ENCODE measurements at regions not wholly inside any gene's neighbourhood (a gene's known extent, or its start where the extent isn't known, plus 50 kb on each side); places are given as distances from the start of the nearest gene placed in this dataset.
"Not testable (repeated sequence)": the region's sequence is repeated elsewhere in the genome, so short reads cannot be mapped to it uniquely, and the experiment has no call there.

DNA sequence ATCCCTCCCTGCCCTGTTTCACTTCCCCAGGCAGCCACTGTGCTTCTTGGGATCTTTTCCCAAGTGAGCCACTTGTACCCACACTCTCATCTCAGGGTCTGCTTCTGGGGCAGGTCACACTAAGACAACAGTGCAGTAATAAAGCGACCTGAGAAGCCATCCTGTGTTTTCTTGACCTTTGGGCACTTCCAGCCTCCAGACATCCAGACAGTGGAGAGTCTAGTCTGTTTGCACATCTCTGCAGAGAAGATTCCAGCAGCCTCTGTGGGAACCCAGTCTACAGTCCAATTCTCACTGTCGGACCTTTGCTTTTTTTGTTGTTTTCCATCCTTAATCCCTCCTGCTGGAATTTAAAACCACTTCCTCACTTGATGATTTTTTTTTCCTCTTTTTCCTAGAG is 50.3 kb upstream of the ATP6AP2 start:
- no peak for FAIRE-seq
- DNase-seq (ENCODE audit: extremely low spot score, insufficient read length, low read depth): no peak

- DNase-seq (ENCODE audit: extremely low spot score, insufficient read length, low read depth): no peak
- no peak for FAIRE-seq
Observed at GRCh38 chrX:40527543-40527942, 53.2 kb upstream of the ATP6AP2 start.

DNA sequence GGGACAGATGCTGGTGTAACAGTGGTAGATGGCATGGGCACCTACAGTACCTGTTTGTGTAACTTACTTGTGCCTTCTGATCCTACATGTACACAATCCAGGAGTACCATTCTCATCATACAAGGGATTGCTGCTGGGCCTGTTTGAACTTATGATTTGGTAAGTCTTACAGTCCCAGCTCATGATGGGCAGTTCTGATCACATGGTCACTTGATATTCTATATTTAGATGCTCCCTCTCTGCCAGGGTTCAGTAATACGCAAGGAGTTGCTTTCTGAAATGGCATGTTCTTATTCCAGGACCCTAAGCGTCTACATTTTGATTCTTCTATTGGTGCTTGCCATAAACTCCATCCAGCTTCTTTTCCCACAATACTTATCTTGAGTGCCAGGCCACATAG is 54.4 kb upstream of the ATP6AP2 start:
- FAIRE-seq (no peak), DNase-seq (ENCODE audit: extremely low spot score, insufficient read length, low read depth) (no peak)

- not testable (repeated sequence) for FAIRE-seq; DNase-seq (ENCODE audit: extremely low spot score, insufficient read length, low read depth)
Observed at GRCh38 chrX:40525901-40526300, 54.9 kb upstream of the ATP6AP2 start.

DNA sequence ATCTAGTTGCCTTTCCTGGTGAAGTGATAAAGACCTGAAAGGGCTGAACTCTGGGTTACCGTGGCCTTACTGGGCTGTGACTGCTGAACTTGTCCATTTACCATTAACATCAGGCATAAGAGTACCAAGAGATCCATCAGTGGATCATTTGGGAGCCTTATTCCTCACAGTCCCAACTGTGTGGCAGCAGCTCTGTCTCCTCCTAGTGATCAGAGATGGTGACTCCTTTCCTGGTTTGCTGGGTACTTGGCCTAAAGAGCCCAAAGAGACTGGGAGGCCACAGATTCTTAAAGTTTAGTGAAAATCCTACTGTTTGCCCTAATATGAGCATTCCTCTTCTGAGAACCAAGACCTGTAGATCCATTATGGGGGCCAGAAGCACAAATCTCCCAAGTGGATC is 56.3 kb upstream of the ATP6AP2 start:
- DNase-seq (ENCODE audit: extremely low spot score, insufficient read length, low read depth): no peak
- no peak for FAIRE-seq

DNA sequence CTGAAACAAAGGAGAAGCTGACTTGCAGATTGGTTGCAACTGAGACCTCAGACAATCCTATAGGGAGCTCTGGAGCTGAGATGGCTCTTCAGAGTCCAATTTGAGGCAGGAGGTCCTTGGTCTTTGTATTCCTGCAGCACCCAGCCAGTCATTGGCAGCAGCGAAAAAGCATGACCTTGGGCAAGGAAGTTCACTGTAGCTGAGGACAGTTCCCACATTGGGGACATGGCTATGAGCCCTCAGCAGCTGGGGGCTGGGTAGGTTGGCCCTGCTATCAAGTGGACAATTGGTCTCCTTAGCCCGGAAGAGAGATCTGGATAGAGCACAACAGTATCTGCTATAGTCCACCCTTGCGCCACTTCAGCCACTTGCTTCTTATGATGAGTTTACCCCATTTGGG is 56.9 kb upstream of the ATP6AP2 start:
- FAIRE-seq: no peak
- no peak for DNase-seq (ENCODE audit: extremely low spot score, insufficient read length, low read depth)

- FAIRE-seq (no peak), DNase-seq (ENCODE audit: extremely low spot score, insufficient read length, low read depth) (no peak)
Observed at GRCh38 chrX:40521868-40522450, 58.8 kb upstream of the ATP6AP2 start.

GRCh38 chrX:40514376-40514775 is 66.4 kb upstream of the ATP6AP2 start:
- no peak for FAIRE-seq
- DNase-seq (ENCODE audit: extremely low spot score, insufficient read length, low read depth): no peak

DNA sequence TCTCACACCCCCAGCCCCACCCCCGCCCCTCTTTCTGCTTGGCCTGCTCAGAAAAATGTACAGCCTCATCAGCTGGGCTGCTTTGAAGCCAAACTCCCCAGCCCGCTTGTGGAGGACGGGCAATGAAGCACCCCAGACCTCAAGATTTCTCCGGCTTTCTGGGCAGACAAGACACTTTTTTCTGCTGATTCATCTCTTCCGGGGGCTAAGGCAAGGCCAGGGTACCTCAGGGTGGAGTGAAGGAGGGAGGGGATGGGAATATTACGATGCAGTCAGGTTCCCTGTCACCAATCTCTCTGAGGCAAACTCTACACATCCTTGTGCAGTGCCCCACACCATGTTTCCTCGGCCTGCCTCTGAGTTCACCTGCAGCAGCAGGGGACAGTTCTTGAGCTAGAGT is 66.9 kb upstream of the ATP6AP2 start:
- no peak for FAIRE-seq
- no peak for DNase-seq (ENCODE audit: extremely low spot score, insufficient read length, low read depth)

DNA sequence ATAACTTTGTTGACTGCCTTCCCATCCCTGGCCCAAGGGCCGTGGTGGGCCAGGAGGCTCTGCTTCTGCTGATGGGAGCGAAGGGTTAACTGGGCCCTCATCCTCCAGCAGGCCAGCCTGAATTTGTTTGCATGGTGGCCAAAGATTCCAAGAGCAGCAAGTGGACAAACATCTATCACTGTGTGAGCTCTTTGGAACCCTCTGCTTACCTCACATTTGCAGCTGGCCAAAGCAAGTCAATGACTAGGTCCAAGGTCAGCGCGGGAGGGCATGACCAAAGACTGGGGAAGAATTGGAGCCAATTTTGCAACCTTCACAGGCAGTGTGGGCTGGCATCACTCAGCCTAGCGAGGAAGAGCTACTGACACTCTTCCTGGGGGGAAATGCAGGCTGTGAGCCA is 67.8 kb upstream of the ATP6AP2 start:
- FAIRE-seq (no peak), DNase-seq (ENCODE audit: extremely low spot score, insufficient read length, low read depth) (no peak)

- FAIRE-seq: no peak
- no peak for DNase-seq (ENCODE audit: extremely low spot score, insufficient read length, low read depth)
Observed at GRCh38 chrX:40511258-40511657, 69.5 kb upstream of the ATP6AP2 start.

DNA sequence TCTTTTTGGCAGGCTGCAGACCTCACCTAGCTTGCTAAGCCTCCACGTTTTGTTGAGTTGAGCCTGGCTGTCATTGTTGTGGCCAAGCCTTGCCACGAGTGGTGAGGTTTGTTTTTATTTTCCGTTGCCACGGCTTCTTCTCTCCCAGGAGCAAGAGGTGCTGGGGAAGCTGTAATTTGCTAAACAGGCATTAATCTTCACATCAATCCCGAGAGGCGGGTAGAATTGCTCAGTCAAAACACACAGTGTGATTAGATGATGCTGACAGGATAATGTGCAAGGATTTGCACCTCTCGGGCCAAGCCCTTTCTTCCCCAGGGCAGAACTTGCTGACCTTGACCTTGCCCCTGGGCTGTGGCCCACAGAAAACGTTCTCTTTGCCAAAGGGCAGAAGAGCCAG is 72.2 kb upstream of the ATP6AP2 start:
- DNase-seq (ENCODE audit: extremely low spot score, insufficient read length, low read depth): no peak
- no peak for FAIRE-seq

DNA sequence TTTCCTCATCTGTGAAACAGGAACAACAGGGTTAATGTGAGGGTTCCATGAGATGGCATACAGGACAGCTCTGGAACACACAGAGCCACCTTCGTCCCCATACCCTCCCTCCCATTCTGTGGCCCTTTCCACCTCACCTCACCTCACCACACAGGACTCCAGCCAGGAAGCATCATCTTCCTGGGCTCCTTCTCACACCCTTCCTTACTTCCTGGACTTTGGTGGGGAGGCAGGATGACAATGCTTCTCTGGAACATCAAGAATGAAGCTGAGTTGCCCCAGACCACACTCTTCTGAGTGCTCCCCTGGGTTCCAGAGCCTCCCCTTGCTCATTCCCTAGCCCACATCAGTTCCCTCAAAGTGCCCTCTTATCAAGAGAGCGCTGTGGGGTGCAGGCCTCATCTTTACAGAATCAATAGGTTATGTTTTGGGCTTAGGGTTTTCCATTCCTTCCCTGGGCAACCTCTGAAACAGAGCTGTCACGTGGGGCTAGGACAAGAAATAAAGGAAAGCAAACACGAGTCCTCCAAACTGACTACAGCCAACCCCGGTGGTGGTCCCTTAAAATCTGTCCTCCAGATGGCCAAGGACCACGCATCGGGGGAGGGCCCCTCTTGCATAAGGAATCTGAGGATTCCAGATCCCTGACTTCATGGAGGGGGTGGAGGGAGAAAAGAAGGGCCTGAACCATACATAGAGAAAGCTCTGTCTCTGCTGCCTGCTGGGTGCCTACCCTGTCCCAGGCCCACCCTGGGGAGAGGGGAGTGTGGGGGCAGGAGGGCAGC is 74.4 kb upstream of the ATP6AP2 start:
- no peak for DNase-seq (ENCODE audit: extremely low spot score, insufficient read length, low read depth)
- no peak for FAIRE-seq

GRCh38 chrX:40504801-40505605 is 75.8 kb upstream of the ATP6AP2 start:
- FAIRE-seq (no peak), DNase-seq (ENCODE audit: extremely low spot score, insufficient read length, low read depth) (no peak)

- no peak for DNase-seq (ENCODE audit: extremely low spot score, insufficient read length, low read depth)
- no peak for FAIRE-seq
Observed at GRCh38 chrX:40503094-40503493, 77.7 kb upstream of the ATP6AP2 start.

DNA sequence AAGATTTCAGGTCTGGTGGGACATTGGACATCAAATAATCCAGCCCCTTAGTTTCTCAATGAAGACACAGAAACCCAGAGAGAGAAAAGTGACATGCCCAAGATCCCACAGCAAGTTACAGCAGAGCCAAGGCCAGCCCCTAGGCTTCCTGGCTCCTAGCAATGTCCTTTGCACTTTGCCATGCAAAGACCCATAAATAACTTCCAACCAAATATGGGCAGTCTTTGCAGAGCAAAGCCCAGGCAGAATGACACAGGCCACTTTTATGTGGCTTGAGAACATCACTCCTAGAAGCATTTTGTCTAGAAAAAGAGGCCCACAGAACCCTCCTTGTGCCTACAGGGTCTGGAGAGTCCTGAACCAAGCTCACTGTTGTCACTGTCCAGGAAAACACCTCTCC is 78.1 kb upstream of the ATP6AP2 start:
- DNase-seq (ENCODE audit: extremely low spot score, insufficient read length, low read depth) (no peak), FAIRE-seq (no peak)

- DNase-seq (ENCODE audit: extremely low spot score, insufficient read length, low read depth) (no peak), FAIRE-seq (no peak)
Observed at GRCh38 chrX:40501164-40501855, 79.5 kb upstream of the ATP6AP2 start.

DNA sequence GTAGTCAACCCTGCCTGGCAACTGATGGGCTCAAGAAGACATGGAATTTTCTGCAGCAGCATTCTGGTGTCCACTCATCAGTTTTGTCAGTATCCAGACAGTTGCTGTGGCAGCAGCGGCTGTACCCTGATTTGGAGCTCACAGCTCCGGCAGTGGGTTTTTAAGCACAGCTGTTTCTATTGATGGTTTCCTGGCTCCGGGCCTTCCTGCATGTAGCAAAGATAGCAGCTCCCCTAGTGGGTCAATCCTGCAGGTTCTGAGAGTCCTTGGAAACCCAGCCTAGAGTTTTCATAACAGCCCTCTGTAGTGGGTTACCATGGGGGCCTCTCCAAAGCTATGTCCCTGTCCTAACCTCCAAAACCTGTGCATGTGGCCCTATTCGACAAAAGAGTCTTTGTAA is 84.0 kb upstream of the ATP6AP2 start:
- FAIRE-seq (no peak), DNase-seq (ENCODE audit: extremely low spot score, insufficient read length, low read depth) (no peak)

- FAIRE-seq (no peak), DNase-seq (ENCODE audit: extremely low spot score, insufficient read length, low read depth) (no peak)
Observed at GRCh38 chrX:40495659-40496058, 85.1 kb upstream of the ATP6AP2 start.

- FAIRE-seq: no peak
- no peak for DNase-seq (ENCODE audit: extremely low spot score, insufficient read length, low read depth)
Observed at GRCh38 chrX:40494005-40494404, 86.8 kb upstream of the ATP6AP2 start.

DNA sequence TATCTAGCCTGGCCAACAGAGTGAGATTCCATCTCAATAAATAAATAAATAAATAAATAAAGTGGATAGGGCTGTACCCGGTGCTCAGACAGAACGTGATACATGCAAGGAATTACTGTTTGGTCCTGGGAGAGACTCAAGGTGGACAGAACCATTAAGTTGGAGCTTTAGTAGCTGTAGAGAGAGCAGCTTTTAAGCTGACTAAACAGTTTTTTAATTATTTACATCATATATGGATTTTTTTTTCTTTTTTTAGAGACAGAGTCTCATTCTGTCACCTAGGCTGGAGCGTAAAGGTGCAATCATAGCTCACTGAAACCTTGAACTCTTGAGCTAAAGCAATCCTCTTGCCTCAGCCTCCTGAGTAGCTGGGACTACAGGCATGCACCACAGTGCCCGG is 92.5 kb upstream of the ATP6AP2 start:
- DNase-seq (ENCODE audit: extremely low spot score, insufficient read length, low read depth): no peak
- FAIRE-seq: no peak
